G401 (cell line): ENCODE measurements at regions not wholly inside any gene's neighbourhood (a gene's known extent, or its start where the extent isn't known, plus 50 kb on each side); places are given as distances from the start of the nearest gene placed in this dataset.

Experiments
- DNase-seq: peaks from one replicate; pipeline ENCODE4 v3.0.0-alpha.2; 2015; ENCODE audit warnings: low spot score
- in situ Hi-C: cut with HindIII; loops from 2 replicates; pipeline ENCODE4 v1.10.0; 2016; ENCODE audit warnings: low sequenced_read_pairs, mixed read lengths

GRCh38 chr4:132866616-132867015 lies 282.5 kb upstream of the PCDH10 start:
- no peak for DNase-seq
- in situ Hi-C loops: no loop called here

- no peak for DNase-seq
- in situ Hi-C loops: no loop called here
These were observed 255.3 kb upstream of the PCDH10 start for GRCh38 chr4:132893787-132894186.

- in situ Hi-C loops: no loop called here
- DNase-seq: no peak
These were observed 247.9 kb upstream of the PCDH10 start for GRCh38 chr4:132901224-132901623.

GRCh38 chr4:132910229-132910748 lies 238.8 kb upstream of the PCDH10 start:
- in situ Hi-C loops: no loop called here
- DNase-seq: no peak

GRCh38 chr4:132918096-132918495 lies 231.0 kb upstream of the PCDH10 start:
- in situ Hi-C loops: no loop called here
- DNase-seq: no peak

GRCh38 chr4:132923516-132923915 lies 225.6 kb upstream of the PCDH10 start:
- in situ Hi-C loops: no loop called here
- DNase-seq: no peak

GRCh38 chr4:132934911-132935310 lies 214.2 kb upstream of the PCDH10 start:
- in situ Hi-C loops: no loop called here
- no peak for DNase-seq

- in situ Hi-C loops: no loop called here
- no peak for DNase-seq
These were observed 193.9 kb upstream of the PCDH10 start for GRCh38 chr4:132955146-132955545.

- in situ Hi-C loops: no loop called here
- no peak for DNase-seq
These were observed 192.1 kb upstream of the PCDH10 start for GRCh38 chr4:132956962-132957361.

GRCh38 chr4:132958457-132959263 lies 190.4 kb upstream of the PCDH10 start:
- no peak for DNase-seq
- in situ Hi-C loops: no loop called here

- in situ Hi-C loops: no loop called here
- no peak for DNase-seq
These were observed 167.5 kb upstream of the PCDH10 start for GRCh38 chr4:132981611-132982010.

- in situ Hi-C loops: no loop called here
- DNase-seq: no peak
These were observed 166.9 kb upstream of the PCDH10 start for GRCh38 chr4:132982151-132982550.

- in situ Hi-C loops: no loop called here
- DNase-seq: no peak
These were observed 158.0 kb upstream of the PCDH10 start for GRCh38 chr4:132991111-132991510.

- in situ Hi-C loops: no loop called here
- no peak for DNase-seq
These were observed 156.4 kb upstream of the PCDH10 start for GRCh38 chr4:132992686-132993085.

- DNase-seq: no peak
- in situ Hi-C loops: no loop called here
These were observed 150.4 kb upstream of the PCDH10 start for GRCh38 chr4:132998585-132999230.

GRCh38 chr4:133000012-133000411 lies 149.1 kb upstream of the PCDH10 start:
- in situ Hi-C loops: no loop called here
- DNase-seq: no peak

GRCh38 chr4:133003169-133003568 lies 145.9 kb upstream of the PCDH10 start:
- in situ Hi-C loops: no loop called here
- no peak for DNase-seq

GRCh38 chr4:133014473-133015135 lies 134.5 kb upstream of the PCDH10 start:
- no peak for DNase-seq

GRCh38 chr4:133045288-133045687 lies 103.8 kb upstream of the PCDH10 start:
- DNase-seq: no peak
- in situ Hi-C loops: no loop called here

More at GRCh38 chr4:133014473-133015135, 134.5 kb upstream of the PCDH10 start:
- in situ Hi-C loops: no loop called here

GRCh38 chr4:133046156-133046555 lies 102.9 kb upstream of the PCDH10 start:
- DNase-seq: no peak
- in situ Hi-C loops: no loop called here
